ENCODE measurements at regions not wholly inside any gene's neighbourhood (a gene's known extent, or its start where the extent isn't known, plus 50 kb on each side); places are given as distances from the start of the nearest gene placed in this dataset.

DNA sequence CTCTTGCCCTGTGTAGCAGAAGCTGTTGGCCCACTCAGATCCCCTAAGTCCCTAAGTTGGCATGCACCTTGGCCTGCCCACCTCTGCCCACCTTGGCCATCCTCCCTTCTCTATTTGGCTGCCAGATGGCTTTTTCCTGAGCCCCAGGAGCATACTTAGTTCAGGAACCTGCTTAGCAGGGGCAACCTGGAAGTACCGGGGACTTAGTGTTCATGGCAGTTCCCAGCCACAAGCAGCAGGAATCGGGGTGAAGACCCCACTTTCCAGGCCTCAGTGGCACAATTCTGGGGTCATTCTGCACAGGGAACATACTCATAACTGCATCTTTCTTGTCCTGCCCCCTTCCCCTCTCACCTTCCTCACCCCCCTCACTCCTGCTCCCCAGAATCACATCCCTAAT is 158.0 kb upstream of the PMEPA1 start:
- no peak for DNase-seq (ENCODE audit: low spot score)
- TF ChIP-seq, protein P1, sequence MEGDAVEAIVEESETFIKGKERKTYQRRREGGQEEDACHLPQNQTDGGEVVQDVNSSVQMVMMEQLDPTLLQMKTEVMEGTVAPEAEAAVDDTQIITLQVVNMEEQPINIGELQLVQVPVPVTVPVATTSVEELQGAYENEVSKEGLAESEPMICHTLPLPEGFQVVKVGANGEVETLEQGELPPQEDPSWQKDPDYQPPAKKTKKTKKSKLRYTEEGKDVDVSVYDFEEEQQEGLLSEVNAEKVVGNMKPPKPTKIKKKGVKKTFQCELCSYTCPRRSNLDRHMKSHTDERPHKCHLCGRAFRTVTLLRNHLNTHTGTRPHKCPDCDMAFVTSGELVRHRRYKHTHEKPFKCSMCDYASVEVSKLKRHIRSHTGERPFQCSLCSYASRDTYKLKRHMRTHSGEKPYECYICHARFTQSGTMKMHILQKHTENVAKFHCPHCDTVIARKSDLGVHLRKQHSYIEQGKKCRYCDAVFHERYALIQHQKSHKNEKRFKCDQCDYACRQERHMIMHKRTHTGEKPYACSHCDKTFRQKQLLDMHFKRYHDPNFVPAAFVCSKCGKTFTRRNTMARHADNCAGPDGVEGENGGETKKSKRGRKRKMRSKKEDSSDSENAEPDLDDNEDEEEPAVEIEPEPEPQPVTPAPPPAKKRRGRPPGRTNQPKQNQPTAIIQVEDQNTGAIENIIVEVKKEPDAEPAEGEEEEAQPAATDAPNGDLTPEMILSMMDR (conservative IDR thresholded peaks at IDR 0.05; ENCODE audit: low read depth) = no peak
- ChIA-PET CTCF (interaction anchor here (0.7 to 0.9 kb wide), 2 partner anchors 46 to 72 kb away, joined by 3 to 6 read pairs; no protein-coding TSS in a partner anchor), POLR2A (ENCODE audit: low non-redundant PET) (no interaction called here)
- no peak overlapping the region for H3K27ac ChIP-seq

DNA sequence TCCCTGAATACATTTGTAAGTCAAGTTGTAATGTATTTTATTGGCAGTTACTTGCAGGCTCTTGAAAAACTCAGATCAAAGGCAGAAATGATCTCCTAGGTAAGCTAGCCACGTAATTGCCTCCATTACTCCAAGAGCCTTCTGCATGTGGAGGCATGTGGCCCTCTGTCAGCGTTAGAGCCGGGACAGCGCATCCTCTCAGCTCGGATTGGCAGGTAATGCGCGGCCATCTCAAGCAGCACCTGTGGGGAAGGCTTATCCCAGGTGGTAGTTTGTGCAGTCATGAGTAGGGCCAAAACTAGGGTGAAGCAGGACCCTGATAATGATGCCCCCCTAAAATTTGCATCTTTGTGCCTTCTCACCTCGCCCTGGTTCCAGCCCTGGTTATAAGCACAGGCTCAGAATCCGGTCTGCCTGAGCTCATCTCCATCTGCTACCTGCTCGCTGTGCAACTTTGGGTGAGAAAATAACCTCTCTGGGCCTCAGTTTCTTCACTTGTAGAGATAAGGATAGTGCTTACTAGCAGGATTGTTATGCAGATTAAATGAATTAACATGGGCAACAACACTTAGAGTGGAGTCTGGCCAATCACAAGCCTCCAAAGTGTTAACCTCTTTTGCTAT is 157.5 kb upstream of the PMEPA1 start:
- ChIA-PET CTCF (interaction anchor here (0.9 kb wide), 1 partner anchor 72 kb away, joined by 3 read pairs; no protein-coding TSS in a partner anchor), POLR2A (ENCODE audit: low non-redundant PET) (no interaction called here)
- no peak overlapping the region for H3K27ac ChIP-seq
- no peak for DNase-seq (ENCODE audit: low spot score)
- TF ChIP-seq, protein P1 (conservative IDR thresholded peaks at IDR 0.05; ENCODE audit: low read depth) = no peak

DNA sequence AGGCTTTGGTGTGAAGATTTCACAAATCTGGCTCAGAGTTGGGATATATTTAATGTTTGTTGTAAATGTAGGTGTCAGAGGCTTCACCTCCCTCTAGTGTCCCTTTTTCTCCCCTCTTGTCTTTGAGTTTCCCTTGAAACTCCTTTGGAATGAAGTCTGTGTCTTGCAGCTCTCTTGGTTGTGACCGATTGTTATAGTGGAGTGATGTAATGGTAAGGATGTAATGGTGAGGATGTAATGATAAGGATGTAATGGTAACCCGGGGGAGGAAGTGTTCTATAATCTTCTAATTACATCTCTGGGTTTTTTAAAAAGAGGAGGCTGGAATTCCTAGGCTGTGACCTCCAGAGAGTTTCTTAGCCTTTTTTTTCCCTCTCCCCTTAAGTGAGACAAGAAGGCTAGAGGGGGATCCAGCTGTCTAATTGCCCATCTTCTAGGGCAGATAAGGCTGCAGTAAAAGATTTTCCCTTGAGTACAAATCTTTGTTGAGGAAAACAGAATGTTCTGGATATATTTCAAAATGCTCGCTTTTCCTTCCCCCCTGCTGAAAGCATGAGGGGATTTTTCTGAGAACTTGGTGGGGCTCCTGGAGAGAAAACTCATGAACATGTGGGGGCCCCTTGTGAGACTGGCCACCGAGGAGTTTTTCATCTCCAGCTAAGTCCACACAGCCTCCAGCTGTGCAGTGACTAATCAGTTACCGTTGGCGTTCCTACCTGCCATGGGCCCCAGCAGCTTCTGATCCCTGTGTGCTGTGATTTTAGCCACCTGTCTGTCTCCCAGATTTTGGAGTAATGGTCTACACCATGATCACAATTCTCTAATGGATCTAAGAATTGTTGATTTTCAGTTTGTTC is 156.7 kb upstream of the PMEPA1 start:
- H3K27ac ChIP-seq = no peak overlapping the region
- DNase-seq (ENCODE audit: low spot score) = peak; percentile 38
- ChIA-PET POLR2A (ENCODE audit: low non-redundant PET) (no interaction called here), CTCF (no interaction called here)
- TF ChIP-seq, protein P1 (conservative IDR thresholded peaks at IDR 0.05; ENCODE audit: low read depth) = no peak

DNA sequence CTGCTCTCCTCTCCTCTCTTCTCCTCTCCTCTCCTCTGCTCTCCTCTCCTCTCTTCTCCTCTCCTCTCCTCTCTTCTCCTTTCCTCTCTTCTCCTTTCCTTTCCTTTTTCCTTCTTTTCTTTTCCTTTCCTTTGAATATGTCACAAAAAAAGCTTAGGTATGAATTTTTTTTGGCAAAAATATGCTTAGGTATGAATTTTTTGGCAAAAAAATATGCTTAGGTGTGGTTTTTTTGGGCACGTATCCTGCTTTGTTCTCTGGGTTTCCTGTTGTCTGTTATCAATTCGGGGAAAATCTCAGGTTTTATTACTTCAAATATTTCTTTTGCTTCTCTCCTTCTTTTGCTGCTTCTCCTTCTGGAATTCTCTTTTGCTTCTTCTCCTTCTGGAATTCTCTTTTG is 155.5 kb upstream of the PMEPA1 start:
- CTCF ChIA-PET = no interaction called here
- TF ChIP-seq, protein P1 (conservative IDR thresholded peaks at IDR 0.05; ENCODE audit: low read depth) = no peak
- no peak overlapping the region for H3K27ac ChIP-seq
- DNase-seq (ENCODE audit: low spot score) = no peak
- POLR2A ChIA-PET (ENCODE audit: low non-redundant PET) = no interaction called here

DNA sequence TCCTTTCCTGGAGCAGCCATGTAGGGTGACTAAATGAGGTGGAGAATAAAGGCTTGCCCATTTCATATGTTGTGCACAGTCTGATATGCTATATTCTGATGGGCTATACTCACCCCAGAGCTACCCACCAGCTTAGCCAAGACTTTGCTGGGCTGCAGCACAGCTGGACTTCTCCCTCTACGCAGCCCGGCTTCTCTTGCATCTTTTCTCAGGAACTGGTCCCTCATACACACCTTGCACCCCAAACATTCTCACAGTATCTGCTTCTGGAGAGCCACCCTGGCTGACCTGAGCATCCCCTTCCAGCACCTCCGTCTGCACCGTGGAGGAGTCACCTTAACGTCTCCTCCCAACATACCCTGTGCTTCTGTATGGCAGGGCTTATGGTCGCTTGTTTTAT is 150.8 kb upstream of the PMEPA1 start:
- TF ChIP-seq, protein P1 (conservative IDR thresholded peaks at IDR 0.05; ENCODE audit: low read depth) = no peak
- POLR2A ChIA-PET (ENCODE audit: low non-redundant PET) = no interaction called here
- CTCF ChIA-PET = no interaction called here
- DNase-seq (ENCODE audit: low spot score) = no peak
- H3K27ac ChIP-seq = no peak overlapping the region

DNA sequence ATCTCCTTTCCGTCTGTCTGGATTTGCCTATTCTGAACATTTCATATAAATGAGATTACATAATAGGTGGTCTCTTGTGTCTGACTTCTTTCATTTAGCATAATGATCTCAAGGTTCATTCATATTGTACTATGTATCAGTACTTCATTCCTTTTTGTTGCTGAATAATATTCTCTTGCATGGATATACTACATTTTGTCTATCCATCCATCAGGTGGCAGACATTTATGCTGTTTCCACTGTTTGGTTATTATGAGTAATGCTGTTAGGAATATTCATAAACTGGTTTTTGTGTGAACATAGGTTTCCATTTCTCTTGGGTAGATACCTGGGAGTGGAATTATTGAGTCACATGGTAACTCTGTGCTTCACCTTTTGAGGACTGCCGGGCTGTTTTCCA is 148.2 kb upstream of the PMEPA1 start:
- no peak overlapping the region for H3K27ac ChIP-seq
- ChIA-PET CTCF (no interaction called here), POLR2A (ENCODE audit: low non-redundant PET) (no interaction called here)
- TF ChIP-seq, protein P1 (conservative IDR thresholded peaks at IDR 0.05; ENCODE audit: low read depth) = no peak
- DNase-seq (ENCODE audit: low spot score) = no peak

Data from RWPE1 (cell line).